ENCODE measurements at regions not wholly inside any gene's neighbourhood (a gene's known extent, or its start where the extent isn't known, plus 50 kb on each side); places are given as distances from the start of the nearest gene placed in this dataset.
"Not testable (repeated sequence)": the region's sequence is repeated elsewhere in the genome, so short reads cannot be mapped to it uniquely, and the experiment has no call there.

- H3K4me3 ChIP-seq (ENCODE audit: low read length) = peak overlapping the region; percentile 19
- H3K9me3 ChIP-seq (ENCODE audit: control insufficient read depth, low read depth, low read length); H3K27me3 ChIP-seq (ENCODE audit: control insufficient read depth, insufficient read depth, low read length); H3K36me3 ChIP-seq (ENCODE audit: control insufficient read depth, low read depth, low read length): not testable (repeated sequence)
- H3K9ac ChIP-seq (ENCODE audit: low read length) = peak overlapping the region; percentile 42
- peak overlapping the region; percentile 90 for H3K27ac ChIP-seq (ENCODE audit: low read length)
- H3K4me1 ChIP-seq (ENCODE audit: control insufficient read depth, low read depth, low read length) = peaks cover 16% of the 10 kb centered on the region
These were observed 98.1 kb downstream of the RTP4 start for GRCh38 chr3:187466306-187466705.

GRCh38 chr3:187465503-187465902 lies 97.3 kb downstream of the RTP4 start:
- Histone ChIP-seq H3K4me3 (ENCODE audit: low read length) (peak overlapping the region; percentile 19), H3K27ac (ENCODE audit: low read length) (peak overlapping the region; percentile 90), H3K27me3 (ENCODE audit: control insufficient read depth, insufficient read depth, low read length) (no peaks in the 10 kb centered on the region), H3K4me1 (ENCODE audit: control insufficient read depth, low read depth, low read length) (peaks cover 16% of the 10 kb centered on the region), H3K36me3 (ENCODE audit: control insufficient read depth, low read depth, low read length) (no peaks in the 10 kb centered on the region), H3K9ac (ENCODE audit: low read length) (peak overlapping the region; percentile 42), H3K9me3 (ENCODE audit: control insufficient read depth, low read depth, low read length) (no peaks in the 10 kb centered on the region)

- no peak overlapping the region for H3K4me3 ChIP-seq (ENCODE audit: low read length)
- no peak overlapping the region for H3K9ac ChIP-seq (ENCODE audit: low read length)
- no peaks in the 10 kb centered on the region for H3K9me3 ChIP-seq (ENCODE audit: control insufficient read depth, low read depth, low read length)
- no peaks in the 10 kb centered on the region for H3K27me3 ChIP-seq (ENCODE audit: control insufficient read depth, insufficient read depth, low read length)
- H3K4me1 ChIP-seq (ENCODE audit: control insufficient read depth, low read depth, low read length) = peaks cover 16% of the 10 kb centered on the region
- no peaks in the 10 kb centered on the region for H3K36me3 ChIP-seq (ENCODE audit: control insufficient read depth, low read depth, low read length)
- peak overlapping the region; percentile 90 for H3K27ac ChIP-seq (ENCODE audit: low read length)
These were observed 96.5 kb downstream of the RTP4 start for GRCh38 chr3:187464682-187465081.

DNA sequence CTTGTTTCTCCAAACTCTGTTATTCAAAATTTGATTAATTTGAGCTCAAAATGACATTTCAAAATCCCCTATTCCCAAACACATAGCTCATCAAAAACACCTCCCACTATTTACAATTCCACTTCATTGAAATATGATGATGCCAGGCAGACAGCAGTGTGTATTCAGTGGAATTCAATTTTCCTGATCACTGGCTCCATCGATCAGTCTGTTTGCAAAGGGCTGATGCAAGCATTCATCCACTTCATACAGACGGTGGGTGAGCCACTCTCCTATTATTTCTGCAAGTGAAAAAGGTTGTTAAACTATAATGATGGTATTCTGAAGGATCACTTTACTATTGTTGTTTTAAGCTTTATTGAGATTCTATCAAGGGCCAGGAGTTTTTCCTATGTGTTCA lies 90.7 kb downstream of the RTP4 start:
- no peak overlapping the region for H3K4me3 ChIP-seq (ENCODE audit: low read length)
- H3K4me1 ChIP-seq (ENCODE audit: control insufficient read depth, low read depth, low read length) = no peaks in the 10 kb centered on the region
- H3K27me3 ChIP-seq (ENCODE audit: control insufficient read depth, insufficient read depth, low read length) = no peaks in the 10 kb centered on the region
- H3K9ac ChIP-seq (ENCODE audit: low read length) = no peak overlapping the region
- no peak overlapping the region for H3K27ac ChIP-seq (ENCODE audit: low read length)
- no peaks in the 10 kb centered on the region for H3K9me3 ChIP-seq (ENCODE audit: control insufficient read depth, low read depth, low read length)
- H3K36me3 ChIP-seq (ENCODE audit: control insufficient read depth, low read depth, low read length) = no peaks in the 10 kb centered on the region

DNA sequence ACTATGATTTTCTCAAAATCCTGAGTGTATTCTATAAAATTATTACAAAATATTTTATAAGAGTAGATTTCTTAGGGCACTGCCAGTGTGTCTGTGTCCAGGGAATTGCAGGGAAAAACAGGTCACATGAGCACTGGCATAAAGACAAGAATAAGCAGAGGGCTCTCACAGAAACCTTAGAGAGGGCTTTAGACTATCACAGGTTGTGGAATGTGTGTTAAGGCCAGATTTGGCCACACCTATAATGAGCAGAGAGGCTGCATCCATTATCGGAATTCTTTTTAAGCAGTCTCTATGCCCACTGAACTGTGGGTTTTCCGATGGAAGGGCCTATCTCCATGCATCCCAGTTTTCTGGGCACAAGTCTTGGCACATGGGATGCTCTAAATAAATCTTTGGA lies 90.2 kb downstream of the RTP4 start:
- H3K27me3 ChIP-seq (ENCODE audit: control insufficient read depth, insufficient read depth, low read length) = no peaks in the 10 kb centered on the region
- H3K9me3 ChIP-seq (ENCODE audit: control insufficient read depth, low read depth, low read length) = no peaks in the 10 kb centered on the region

DNA sequence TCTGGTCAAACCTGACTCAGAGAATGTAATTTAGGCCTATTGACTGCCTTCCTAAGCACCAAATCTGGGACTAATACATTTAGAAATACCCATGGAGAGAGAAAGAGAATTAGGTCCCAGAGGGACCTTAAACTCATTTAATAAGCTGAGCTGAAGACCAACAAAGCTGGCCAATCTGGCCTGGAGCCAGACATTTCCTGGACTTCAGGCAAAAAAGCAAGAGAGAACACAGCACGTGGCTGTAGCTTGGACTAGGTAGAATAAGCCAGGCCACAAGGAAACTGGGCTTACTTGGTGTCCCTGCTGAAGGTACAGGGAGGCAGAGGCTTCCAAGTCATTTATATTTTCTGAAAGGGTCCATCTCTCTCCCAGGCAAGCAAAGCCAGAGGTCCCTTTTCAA lies 88.1 kb downstream of the RTP4 start:
- H3K9me3 ChIP-seq (ENCODE audit: control insufficient read depth, low read depth, low read length) = no peaks in the 10 kb centered on the region
- no peaks in the 10 kb centered on the region for H3K36me3 ChIP-seq (ENCODE audit: control insufficient read depth, low read depth, low read length)
- H3K27ac ChIP-seq (ENCODE audit: low read length) = no peak overlapping the region
- H3K9ac ChIP-seq (ENCODE audit: low read length) = no peak overlapping the region
- H3K4me3 ChIP-seq (ENCODE audit: low read length) = no peak overlapping the region
- H3K4me1 ChIP-seq (ENCODE audit: control insufficient read depth, low read depth, low read length) = no peaks in the 10 kb centered on the region
- H3K27me3 ChIP-seq (ENCODE audit: control insufficient read depth, insufficient read depth, low read length) = no peaks in the 10 kb centered on the region

More for the DNA sequence above, 90.2 kb downstream of the RTP4 start:
- no peak overlapping the region for H3K27ac ChIP-seq (ENCODE audit: low read length)
- no peaks in the 10 kb centered on the region for H3K36me3 ChIP-seq (ENCODE audit: control insufficient read depth, low read depth, low read length)
- no peak overlapping the region for H3K9ac ChIP-seq (ENCODE audit: low read length)
- no peak overlapping the region for H3K4me3 ChIP-seq (ENCODE audit: low read length)
- no peaks in the 10 kb centered on the region for H3K4me1 ChIP-seq (ENCODE audit: control insufficient read depth, low read depth, low read length)

DNA sequence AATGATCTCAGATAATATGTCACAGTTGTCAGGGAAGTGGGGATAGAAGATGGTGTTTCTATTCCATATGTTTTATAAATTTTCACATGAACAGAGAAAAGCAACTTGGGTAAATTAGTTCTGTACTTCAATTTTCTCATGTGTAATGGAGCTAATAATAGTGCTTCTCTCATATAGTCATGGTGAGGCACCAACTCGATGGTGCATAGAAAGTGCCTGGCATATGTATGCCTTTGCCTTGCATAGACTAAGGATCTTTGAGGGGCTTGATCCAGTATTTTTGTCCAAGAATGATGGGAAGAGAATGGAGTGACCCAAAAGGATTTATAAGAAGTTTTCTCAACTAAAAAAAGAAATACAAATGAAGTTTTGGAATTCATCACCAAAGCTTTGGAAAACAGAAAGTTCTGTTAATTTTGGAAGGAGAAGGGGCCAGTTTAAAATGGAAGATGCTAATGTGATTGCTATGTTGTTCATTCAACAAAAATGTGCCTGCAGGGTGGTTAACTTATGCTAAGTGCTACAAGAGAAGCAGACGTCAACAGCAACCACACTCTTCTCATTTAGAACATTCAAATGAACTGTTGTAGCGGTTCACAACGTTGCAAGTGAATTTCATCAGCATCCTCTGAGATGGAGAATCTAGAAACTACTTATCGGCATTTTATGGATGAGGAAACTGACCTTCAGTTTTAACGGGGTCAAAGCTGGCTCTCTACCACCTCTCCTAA lies 86.1 kb downstream of the RTP4 start:
- no peaks in the 10 kb centered on the region for H3K36me3 ChIP-seq (ENCODE audit: control insufficient read depth, low read depth, low read length)
- H3K4me3 ChIP-seq (ENCODE audit: low read length) = no peak overlapping the region
- no peak overlapping the region for H3K9ac ChIP-seq (ENCODE audit: low read length)
- H3K27ac ChIP-seq (ENCODE audit: low read length) = no peak overlapping the region
- no peaks in the 10 kb centered on the region for H3K27me3 ChIP-seq (ENCODE audit: control insufficient read depth, insufficient read depth, low read length)
- peaks cover 13% of the 10 kb centered on the region for H3K4me1 ChIP-seq (ENCODE audit: control insufficient read depth, low read depth, low read length)
- H3K9me3 ChIP-seq (ENCODE audit: control insufficient read depth, low read depth, low read length) = no peaks in the 10 kb centered on the region

- no peaks in the 10 kb centered on the region for H3K9me3 ChIP-seq (ENCODE audit: control insufficient read depth, low read depth, low read length)
- H3K9ac ChIP-seq (ENCODE audit: low read length) = no peak overlapping the region
- H3K27ac ChIP-seq (ENCODE audit: low read length) = no peak overlapping the region
These were observed 82.4 kb downstream of the RTP4 start for GRCh38 chr3:187450431-187451190.

DNA sequence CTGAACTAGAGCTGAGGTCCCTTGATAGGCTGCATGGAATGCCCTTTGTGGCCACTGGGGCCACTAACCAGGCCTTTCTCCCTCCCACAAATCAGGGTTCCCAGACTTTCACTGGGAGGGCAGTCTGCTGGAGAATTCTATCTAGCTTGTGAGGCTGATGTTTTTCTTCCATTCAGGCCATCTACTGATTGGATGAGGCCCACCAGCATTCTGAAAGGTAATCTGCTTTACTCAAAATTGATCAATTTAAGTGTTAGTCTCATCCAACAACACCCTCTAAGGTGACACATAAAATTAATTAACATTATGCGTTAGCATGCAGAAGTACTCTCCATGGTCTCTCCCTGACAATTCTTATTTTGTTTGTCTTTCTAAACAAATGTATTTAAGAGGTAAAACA lies 80.5 kb downstream of the RTP4 start:
- Histone ChIP-seq H3K27me3 (ENCODE audit: control insufficient read depth, insufficient read depth, low read length) (no peaks in the 10 kb centered on the region), H3K9ac (ENCODE audit: low read length) (no peak overlapping the region), H3K27ac (ENCODE audit: low read length) (no peak overlapping the region), H3K4me3 (ENCODE audit: low read length) (no peak overlapping the region), H3K4me1 (ENCODE audit: control insufficient read depth, low read depth, low read length) (peaks cover 13% of the 10 kb centered on the region), H3K36me3 (ENCODE audit: control insufficient read depth, low read depth, low read length) (no peaks in the 10 kb centered on the region), H3K9me3 (ENCODE audit: control insufficient read depth, low read depth, low read length) (no peaks in the 10 kb centered on the region)

More at GRCh38 chr3:187450431-187451190, 82.4 kb downstream of the RTP4 start:
- Histone ChIP-seq H3K27me3 (ENCODE audit: control insufficient read depth, insufficient read depth, low read length) (no peaks in the 10 kb centered on the region), H3K4me1 (ENCODE audit: control insufficient read depth, low read depth, low read length) (peaks cover 13% of the 10 kb centered on the region), H3K4me3 (ENCODE audit: low read length) (no peak overlapping the region), H3K36me3 (ENCODE audit: control insufficient read depth, low read depth, low read length) (no peaks in the 10 kb centered on the region)

DNA sequence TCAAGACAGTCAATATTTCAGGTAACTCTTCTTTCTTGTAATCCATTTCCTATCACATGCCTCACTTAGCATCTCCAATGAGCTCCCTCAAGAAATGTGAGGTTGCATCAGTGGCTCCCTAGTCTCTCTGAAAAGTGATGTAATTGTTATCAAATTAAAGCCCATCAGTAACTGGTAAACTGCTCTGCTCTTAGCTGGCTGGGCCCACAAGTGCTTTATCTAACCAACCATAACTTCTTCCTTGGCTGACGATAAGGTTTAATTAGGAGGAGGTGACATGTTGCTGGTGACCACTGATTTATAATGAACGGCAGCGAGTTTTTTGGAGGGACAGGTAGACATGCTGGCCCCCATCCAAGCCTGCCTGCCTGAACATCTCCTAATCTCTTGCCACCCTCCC lies 79.6 kb downstream of the RTP4 start:
- H3K36me3 ChIP-seq (ENCODE audit: control insufficient read depth, low read depth, low read length) = no peaks in the 10 kb centered on the region
- no peak overlapping the region for H3K27ac ChIP-seq (ENCODE audit: low read length)

DNA sequence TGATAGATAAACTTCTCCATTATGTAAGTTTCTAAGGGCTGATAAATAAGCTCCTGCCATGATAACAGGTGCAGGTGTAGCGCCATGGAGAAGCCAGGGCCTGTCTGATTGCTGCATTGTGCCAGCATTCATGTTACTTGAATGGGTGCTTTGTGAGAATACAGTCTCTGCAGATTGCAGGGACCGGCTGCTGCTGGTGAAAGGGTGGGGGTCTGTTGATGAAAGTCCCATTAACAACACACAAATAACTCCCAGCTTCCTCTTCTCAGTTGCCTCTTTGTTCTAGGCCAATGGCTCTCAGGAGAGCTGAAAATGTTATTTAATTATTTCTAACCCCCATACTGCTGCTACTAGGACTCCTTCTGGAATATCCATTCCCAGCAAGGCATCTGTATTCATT lies 77.2 kb downstream of the RTP4 start:
- H3K36me3 ChIP-seq (ENCODE audit: control insufficient read depth, low read depth, low read length) = no peaks in the 10 kb centered on the region
- H3K9ac ChIP-seq (ENCODE audit: low read length) = no peak overlapping the region
- H3K4me3 ChIP-seq (ENCODE audit: low read length) = no peak overlapping the region
- H3K4me1 ChIP-seq (ENCODE audit: control insufficient read depth, low read depth, low read length) = peaks cover 4% of the 10 kb centered on the region
- no peaks in the 10 kb centered on the region for H3K27me3 ChIP-seq (ENCODE audit: control insufficient read depth, insufficient read depth, low read length)
- no peaks in the 10 kb centered on the region for H3K9me3 ChIP-seq (ENCODE audit: control insufficient read depth, low read depth, low read length)
- H3K27ac ChIP-seq (ENCODE audit: low read length) = no peak overlapping the region

More for the DNA sequence above, 79.6 kb downstream of the RTP4 start:
- no peaks in the 10 kb centered on the region for H3K9me3 ChIP-seq (ENCODE audit: control insufficient read depth, low read depth, low read length)
- no peak overlapping the region for H3K9ac ChIP-seq (ENCODE audit: low read length)
- H3K4me3 ChIP-seq (ENCODE audit: low read length) = no peak overlapping the region
- peaks cover 13% of the 10 kb centered on the region for H3K4me1 ChIP-seq (ENCODE audit: control insufficient read depth, low read depth, low read length)
- no peaks in the 10 kb centered on the region for H3K27me3 ChIP-seq (ENCODE audit: control insufficient read depth, insufficient read depth, low read length)

- Histone ChIP-seq H3K9ac (ENCODE audit: low read length) (no peak overlapping the region), H3K4me3 (ENCODE audit: low read length) (no peak overlapping the region), H3K4me1 (ENCODE audit: control insufficient read depth, low read depth, low read length) (no peaks in the 10 kb centered on the region)
These were observed 66.3 kb downstream of the RTP4 start for GRCh38 chr3:187434524-187434923.

More at GRCh38 chr3:187434524-187434923, 66.3 kb downstream of the RTP4 start:
- no peaks in the 10 kb centered on the region for H3K36me3 ChIP-seq (ENCODE audit: control insufficient read depth, low read depth, low read length)
- H3K27me3 ChIP-seq (ENCODE audit: control insufficient read depth, insufficient read depth, low read length) = no peaks in the 10 kb centered on the region
- H3K9me3 ChIP-seq (ENCODE audit: control insufficient read depth, low read depth, low read length) = no peaks in the 10 kb centered on the region
- no peak overlapping the region for H3K27ac ChIP-seq (ENCODE audit: low read length)
